Ishikawa (cell line): ENCODE measurements at regions not wholly inside any gene's neighbourhood (a gene's known extent, or its start where the extent isn't known, plus 50 kb on each side); places are given as distances from the start of the nearest gene placed in this dataset.

Source experiments
- CEBPB ChIP-seq: IDR thresholded peaks from 2 replicates; pipeline ENCODE4 v1.6.1; 2012
- CREB1 ChIP-seq: IDR thresholded peaks from 2 replicates; pipeline ENCODE4 v1.6.1; 2012; ENCODE audit warnings: low read depth
- EGR1 ChIP-seq: IDR thresholded peaks from 2 replicates; pipeline ENCODE4 v1.6.1; 2012
- EP300 ChIP-seq: IDR thresholded peaks from 2 replicates; pipeline ENCODE4 v1.6.1; 2012; ENCODE audit warnings: borderline replicate concordance
- FOXM1 ChIP-seq: IDR thresholded peaks from 2 replicates; pipeline ENCODE4 v1.6.1; 2012; ENCODE audit warnings: low read depth, borderline replicate concordance
- NFIC ChIP-seq: IDR thresholded peaks from 2 replicates; pipeline ENCODE4 v1.6.1; 2012
- RAD21 ChIP-seq: IDR thresholded peaks from 2 replicates; pipeline ENCODE4 v1.6.1; 2012; ENCODE audit warnings: low read depth
- REST ChIP-seq: IDR thresholded peaks from 2 replicates; pipeline ENCODE4 v1.6.1; 2012; ENCODE audit warnings: low read depth, mild to moderate bottlenecking
- TAF1 ChIP-seq: IDR thresholded peaks from 2 replicates; pipeline ENCODE4 v1.6.1; 2012; ENCODE audit warnings: low read depth, mild to moderate bottlenecking
- TCF12 ChIP-seq: IDR thresholded peaks from 2 replicates; pipeline ENCODE4 v1.6.1; 2012; ENCODE audit warnings: low read depth
- TEAD4 ChIP-seq: IDR thresholded peaks from 2 replicates; pipeline ENCODE4 v1.6.1; 2012
- USF1 ChIP-seq: IDR thresholded peaks from 2 replicates; pipeline ENCODE4 v1.6.1; 2012
- YY1 ChIP-seq: IDR thresholded peaks from 2 replicates; pipeline ENCODE4 v1.6.1; 2012; ENCODE audit warnings: low read depth
- ZBTB7A ChIP-seq: IDR thresholded peaks from 2 replicates; pipeline ENCODE4 v1.6.1; 2012; ENCODE audit warnings: low read depth
- TF ChIP-seq, protein P1 (sequence below): IDR thresholded peaks from 2 replicates; pipeline ENCODE4 v1.6.1; 2012

DNA sequence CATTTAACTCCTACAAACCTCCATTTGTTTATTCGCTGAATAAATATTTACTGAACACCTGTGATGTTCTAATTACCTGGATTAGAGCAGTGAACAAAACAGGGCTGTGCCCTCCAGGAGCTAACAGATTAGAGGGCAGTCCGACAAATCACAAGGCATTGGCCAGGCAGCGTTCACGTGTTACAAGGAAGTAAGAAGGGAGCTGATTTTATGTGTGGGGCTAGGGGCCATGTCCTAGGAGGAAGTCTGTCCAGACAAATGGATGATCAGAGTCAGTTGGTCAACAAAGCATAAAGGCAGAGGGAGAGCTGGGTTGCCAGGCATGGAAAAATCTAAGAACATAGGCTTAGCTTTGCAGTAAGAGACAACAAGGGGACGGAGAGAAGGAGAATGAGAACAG lies 57.3 kb upstream of the BACE2 start:
- no peak for TF ChIP-seq TCF12
- TF ChIP-seq NFIC: no peak
- TF ChIP-seq REST: no peak
- no peak for TF ChIP-seq CEBPB
- no peak for TF ChIP-seq TAF1
- no peak for TF ChIP-seq USF1
- TF ChIP-seq, protein P1, sequence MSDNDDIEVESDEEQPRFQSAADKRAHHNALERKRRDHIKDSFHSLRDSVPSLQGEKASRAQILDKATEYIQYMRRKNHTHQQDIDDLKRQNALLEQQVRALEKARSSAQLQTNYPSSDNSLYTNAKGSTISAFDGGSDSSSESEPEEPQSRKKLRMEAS: no peak
- TF ChIP-seq YY1: no peak
- no peak for TF ChIP-seq TEAD4
- no peak for TF ChIP-seq CREB1
- no peak for TF ChIP-seq FOXM1
- TF ChIP-seq EGR1: no peak
- TF ChIP-seq ZBTB7A: no peak
- TF ChIP-seq EP300: no peak
- no peak for TF ChIP-seq RAD21

DNA sequence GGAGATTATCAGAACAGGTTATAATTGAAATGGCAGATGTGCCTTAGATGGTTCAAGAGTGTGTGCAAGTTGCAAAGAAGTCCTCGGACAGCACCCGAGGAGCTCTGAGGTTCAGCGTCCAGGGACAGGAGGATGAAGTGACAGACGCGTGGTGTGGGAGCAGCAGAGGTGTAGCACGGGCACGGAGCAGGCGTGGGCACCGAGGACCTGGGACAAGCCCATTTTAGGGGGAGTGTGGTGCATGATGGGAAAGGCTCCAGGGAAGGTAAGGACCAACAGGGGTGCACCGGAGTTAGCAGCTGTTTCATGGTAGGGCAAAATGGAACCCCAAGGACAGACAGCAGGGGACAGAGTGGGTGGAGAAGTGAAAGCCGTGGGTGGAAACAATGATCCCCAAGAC lies 56.3 kb upstream of the BACE2 start:
- TF ChIP-seq CEBPB: no peak
- no peak for TF ChIP-seq EGR1
- TF ChIP-seq REST: no peak
- no peak for TF ChIP-seq RAD21
- no peak for TF ChIP-seq FOXM1
- no peak for TF ChIP-seq EP300
- TF ChIP-seq, protein P1: no peak
- TF ChIP-seq TEAD4: no peak
- no peak for TF ChIP-seq TCF12
- no peak for TF ChIP-seq USF1
- no peak for TF ChIP-seq YY1
- TF ChIP-seq ZBTB7A: no peak
- no peak for TF ChIP-seq CREB1
- no peak for TF ChIP-seq TAF1
- TF ChIP-seq NFIC: no peak

DNA sequence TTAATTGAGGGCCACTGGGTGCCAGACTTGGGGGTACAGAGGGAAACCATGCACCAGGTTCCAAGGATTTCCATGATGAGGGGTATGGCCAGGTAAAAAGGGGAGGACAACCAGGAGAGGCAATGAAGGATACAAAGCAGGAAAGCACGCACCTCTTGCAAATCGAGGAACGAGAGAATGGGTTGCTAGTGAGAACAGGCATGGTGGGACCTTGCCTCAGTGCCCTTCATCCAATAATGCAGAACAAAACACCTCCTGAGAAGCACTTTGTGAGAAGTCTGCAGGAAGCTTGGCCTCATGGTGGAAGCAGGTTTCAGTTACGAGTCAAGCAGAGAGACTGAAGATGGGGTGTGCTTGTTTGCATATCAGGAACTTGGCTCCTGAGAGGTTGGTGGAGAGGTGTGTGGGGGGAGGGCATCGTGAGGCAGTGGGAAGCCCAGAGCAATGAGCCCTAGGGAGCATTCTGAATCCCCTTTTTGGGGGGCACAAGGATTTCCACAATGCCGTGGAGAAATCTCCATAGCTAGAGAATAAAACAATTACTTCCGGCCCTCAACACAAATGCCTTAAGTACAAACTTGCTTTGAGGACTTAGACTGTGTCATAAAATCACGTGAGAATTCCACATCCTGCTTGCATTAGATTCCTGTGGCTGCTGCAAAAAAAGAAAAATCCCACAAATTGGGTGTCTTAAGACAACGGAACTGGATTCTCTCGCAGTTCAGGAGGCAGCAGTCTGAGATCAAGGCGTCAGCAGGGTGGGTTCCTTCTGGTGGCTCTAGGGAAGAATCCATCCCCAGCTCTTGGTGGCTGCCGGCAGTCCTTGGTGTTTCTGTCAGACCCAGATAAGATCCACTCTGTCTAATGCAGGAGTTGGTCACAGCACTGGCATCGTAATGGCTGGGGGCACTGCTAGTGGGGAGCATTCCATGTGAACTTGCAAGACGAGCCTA lies 54.9 kb upstream of the BACE2 start:
- TF ChIP-seq REST (no peak), CEBPB (no peak), CREB1 (no peak), RAD21 (no peak), FOXM1 (no peak), TCF12 (no peak), ZBTB7A (no peak), TAF1 (no peak), YY1 (no peak), TEAD4 (no peak), NFIC (no peak), EP300 (no peak), USF1 (no peak), EGR1 (no peak)
- TF ChIP-seq, protein P1: no peak
